ENCODE measurements at regions not wholly inside any gene's neighbourhood (a gene's known extent, or its start where the extent isn't known, plus 50 kb on each side); places are given as distances from the start of the nearest gene placed in this dataset.

DNA sequence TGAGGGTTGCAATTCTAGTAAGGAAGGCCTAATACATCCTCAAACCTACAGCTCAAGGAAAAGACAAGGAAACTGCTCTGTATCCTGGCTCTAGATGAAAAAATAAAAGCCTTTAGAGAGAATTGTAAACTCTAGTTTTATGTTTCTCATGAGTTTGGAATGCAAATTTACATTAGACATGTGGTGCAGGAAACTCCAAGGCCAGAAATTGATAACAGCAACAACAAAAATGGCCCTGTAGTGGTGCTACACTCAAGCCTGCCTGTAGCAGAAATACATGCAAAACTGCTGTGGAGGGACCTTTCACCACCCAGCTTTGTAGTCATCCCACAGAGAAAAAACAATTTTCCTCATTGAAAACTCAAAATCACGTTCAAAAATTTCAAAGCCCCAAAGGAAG lies 546.7 kb upstream of the LRRN3 start:
- no peak for ATAC-seq
- TF ChIP-seq ZNF565 (CRISPR knock-in tag; conservative IDR thresholded peaks at IDR 0.05; ENCODE audit: low read depth) (no peak), BACH2 (CRISPR knock-in tag; IDR thresholded peaks at IDR 0.05; ENCODE audit: borderline replicate concordance) (no peak), ARNTL (CRISPR knock-in tag; IDR thresholded peaks at IDR 0.05; ENCODE audit: borderline replicate concordance, low read depth) (no peak), ZNF70 (CRISPR knock-in tag; IDR thresholded peaks at IDR 0.05) (no peak), CSDC2 (CRISPR knock-in tag; IDR thresholded peaks at IDR 0.05) (no peak), TOX (CRISPR knock-in tag; IDR thresholded peaks at IDR 0.05; ENCODE audit: borderline replicate concordance) (no peak), ESRRG (CRISPR knock-in tag; IDR thresholded peaks at IDR 0.05) (no peak), ZFP3 (CRISPR knock-in tag; IDR thresholded peaks at IDR 0.05) (no peak), ISL1 (CRISPR knock-in tag; IDR thresholded peaks at IDR 0.05) (no peak), TCF4 (CRISPR knock-in tag; IDR thresholded peaks at IDR 0.05; ENCODE audit: borderline replicate concordance) (no peak), PPARA (CRISPR knock-in tag; IDR thresholded peaks at IDR 0.05; ENCODE audit: borderline replicate concordance) (no peak), ZFP30 (CRISPR knock-in tag; IDR thresholded peaks at IDR 0.05) (no peak), OSR1 (CRISPR knock-in tag; IDR thresholded peaks at IDR 0.05) (no peak)
- TF ChIP-seq, protein P1, sequence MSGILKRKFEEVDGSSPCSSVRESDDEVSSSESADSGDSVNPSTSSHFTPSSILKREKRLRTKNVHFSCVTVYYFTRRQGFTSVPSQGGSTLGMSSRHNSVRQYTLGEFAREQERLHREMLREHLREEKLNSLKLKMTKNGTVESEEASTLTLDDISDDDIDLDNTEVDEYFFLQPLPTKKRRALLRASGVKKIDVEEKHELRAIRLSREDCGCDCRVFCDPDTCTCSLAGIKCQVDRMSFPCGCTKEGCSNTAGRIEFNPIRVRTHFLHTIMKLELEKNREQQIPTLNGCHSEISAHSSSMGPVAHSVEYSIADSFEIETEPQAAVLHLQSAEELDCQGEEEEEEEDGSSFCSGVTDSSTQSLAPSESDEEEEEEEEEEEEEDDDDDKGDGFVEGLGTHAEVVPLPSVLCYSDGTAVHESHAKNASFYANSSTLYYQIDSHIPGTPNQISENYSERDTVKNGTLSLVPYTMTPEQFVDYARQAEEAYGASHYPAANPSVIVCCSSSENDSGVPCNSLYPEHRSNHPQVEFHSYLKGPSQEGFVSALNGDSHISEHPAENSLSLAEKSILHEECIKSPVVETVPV (CRISPR knock-in tag; IDR thresholded peaks at IDR 0.05): no peak
- TF ChIP-seq, protein P2, sequence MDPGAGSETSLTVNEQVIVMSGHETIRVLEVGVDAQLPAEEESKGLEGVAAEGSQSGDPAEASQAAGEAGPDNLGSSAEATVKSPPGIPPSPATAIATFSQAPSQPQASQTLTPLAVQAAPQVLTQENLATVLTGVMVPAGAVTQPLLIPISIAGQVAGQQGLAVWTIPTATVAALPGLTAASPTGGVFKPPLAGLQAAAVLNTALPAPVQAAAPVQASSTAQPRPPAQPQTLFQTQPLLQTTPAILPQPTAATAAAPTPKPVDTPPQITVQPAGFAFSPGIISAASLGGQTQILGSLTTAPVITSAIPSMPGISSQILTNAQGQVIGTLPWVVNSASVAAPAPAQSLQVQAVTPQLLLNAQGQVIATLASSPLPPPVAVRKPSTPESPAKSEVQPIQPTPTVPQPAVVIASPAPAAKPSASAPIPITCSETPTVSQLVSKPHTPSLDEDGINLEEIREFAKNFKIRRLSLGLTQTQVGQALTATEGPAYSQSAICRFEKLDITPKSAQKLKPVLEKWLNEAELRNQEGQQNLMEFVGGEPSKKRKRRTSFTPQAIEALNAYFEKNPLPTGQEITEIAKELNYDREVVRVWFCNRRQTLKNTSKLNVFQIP (CRISPR knock-in tag; IDR thresholded peaks at IDR 0.05; ENCODE audit: borderline replicate concordance, low read depth): no peak
- TF ChIP-seq, protein P3, sequence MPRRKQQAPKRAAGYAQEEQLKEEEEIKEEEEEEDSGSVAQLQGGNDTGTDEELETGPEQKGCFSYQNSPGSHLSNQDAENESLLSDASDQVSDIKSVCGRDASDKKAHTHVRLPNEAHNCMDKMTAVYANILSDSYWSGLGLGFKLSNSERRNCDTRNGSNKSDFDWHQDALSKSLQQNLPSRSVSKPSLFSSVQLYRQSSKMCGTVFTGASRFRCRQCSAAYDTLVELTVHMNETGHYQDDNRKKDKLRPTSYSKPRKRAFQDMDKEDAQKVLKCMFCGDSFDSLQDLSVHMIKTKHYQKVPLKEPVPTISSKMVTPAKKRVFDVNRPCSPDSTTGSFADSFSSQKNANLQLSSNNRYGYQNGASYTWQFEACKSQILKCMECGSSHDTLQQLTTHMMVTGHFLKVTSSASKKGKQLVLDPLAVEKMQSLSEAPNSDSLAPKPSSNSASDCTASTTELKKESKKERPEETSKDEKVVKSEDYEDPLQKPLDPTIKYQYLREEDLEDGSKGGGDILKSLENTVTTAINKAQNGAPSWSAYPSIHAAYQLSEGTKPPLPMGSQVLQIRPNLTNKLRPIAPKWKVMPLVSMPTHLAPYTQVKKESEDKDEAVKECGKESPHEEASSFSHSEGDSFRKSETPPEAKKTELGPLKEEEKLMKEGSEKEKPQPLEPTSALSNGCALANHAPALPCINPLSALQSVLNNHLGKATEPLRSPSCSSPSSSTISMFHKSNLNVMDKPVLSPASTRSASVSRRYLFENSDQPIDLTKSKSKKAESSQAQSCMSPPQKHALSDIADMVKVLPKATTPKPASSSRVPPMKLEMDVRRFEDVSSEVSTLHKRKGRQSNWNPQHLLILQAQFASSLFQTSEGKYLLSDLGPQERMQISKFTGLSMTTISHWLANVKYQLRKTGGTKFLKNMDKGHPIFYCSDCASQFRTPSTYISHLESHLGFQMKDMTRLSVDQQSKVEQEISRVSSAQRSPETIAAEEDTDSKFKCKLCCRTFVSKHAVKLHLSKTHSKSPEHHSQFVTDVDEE (CRISPR knock-in tag; IDR thresholded peaks at IDR 0.05): no peak
- TF ChIP-seq, protein P4, sequence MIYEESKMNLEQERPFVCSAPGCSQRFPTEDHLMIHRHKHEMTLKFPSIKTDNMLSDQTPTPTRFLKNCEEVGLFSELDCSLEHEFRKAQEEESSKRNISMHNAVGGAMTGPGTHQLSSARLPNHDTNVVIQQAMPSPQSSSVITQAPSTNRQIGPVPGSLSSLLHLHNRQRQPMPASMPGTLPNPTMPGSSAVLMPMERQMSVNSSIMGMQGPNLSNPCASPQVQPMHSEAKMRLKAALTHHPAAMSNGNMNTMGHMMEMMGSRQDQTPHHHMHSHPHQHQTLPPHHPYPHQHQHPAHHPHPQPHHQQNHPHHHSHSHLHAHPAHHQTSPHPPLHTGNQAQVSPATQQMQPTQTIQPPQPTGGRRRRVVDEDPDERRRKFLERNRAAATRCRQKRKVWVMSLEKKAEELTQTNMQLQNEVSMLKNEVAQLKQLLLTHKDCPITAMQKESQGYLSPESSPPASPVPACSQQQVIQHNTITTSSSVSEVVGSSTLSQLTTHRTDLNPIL (CRISPR knock-in tag; IDR thresholded peaks at IDR 0.05; ENCODE audit: low read depth): no peak

DNA sequence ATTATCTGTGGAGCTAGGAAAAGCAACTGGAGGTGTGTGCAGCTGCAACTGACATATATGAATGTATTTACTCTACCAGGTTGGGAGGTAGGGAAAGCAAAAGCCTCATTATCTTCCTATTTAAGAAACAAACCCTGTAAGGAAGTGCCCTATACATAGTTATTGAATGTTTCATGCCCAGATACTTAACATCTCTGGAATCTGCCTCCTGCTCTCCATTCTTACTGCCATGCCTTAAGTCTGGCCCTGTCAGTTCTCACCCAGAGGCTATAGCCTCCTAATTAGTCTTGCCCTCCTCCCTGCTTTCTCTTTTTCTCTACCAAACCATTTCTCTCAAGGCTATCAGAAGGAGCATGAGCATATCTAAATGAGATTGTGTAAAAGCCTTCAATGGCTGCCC lies 542.6 kb upstream of the LRRN3 start:
- no peak for ATAC-seq
- TF ChIP-seq TCF4 (CRISPR knock-in tag; IDR thresholded peaks at IDR 0.05; ENCODE audit: borderline replicate concordance) (no peak), ZNF8 (CRISPR knock-in tag; IDR thresholded peaks at IDR 0.05) (no peak), TOX (CRISPR knock-in tag; IDR thresholded peaks at IDR 0.05; ENCODE audit: borderline replicate concordance) (no peak), OSR1 (CRISPR knock-in tag; IDR thresholded peaks at IDR 0.05) (no peak), SNAI2 (CRISPR knock-in tag; IDR thresholded peaks at IDR 0.05) (no peak)
- TF ChIP-seq, protein P2 (CRISPR knock-in tag; IDR thresholded peaks at IDR 0.05; ENCODE audit: borderline replicate concordance, low read depth): no peak

DNA sequence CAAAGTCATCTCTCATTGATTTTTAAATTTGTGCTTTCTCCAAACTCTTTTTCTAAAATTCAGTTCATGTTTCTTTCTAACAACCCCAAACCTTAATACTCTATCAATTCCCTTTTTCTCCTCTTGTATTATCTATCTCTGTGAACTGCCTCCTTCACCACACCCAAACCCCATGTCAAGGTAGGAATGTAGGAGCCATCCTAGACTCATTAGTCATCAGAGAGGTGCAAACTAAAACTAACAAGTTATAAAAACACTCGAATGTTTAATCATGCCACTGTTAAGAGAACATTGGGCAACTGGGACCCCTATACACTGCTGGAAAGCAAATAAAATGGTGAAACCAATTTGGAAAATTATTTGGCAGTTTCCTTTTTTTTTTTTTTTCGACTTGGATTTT lies 533.8 kb upstream of the LRRN3 start:
- ATAC-seq: no peak
- TF ChIP-seq, protein P1 (CRISPR knock-in tag; IDR thresholded peaks at IDR 0.05): no peak
- TF ChIP-seq ZNF8 (CRISPR knock-in tag; IDR thresholded peaks at IDR 0.05) (no peak), ESRRG (CRISPR knock-in tag; IDR thresholded peaks at IDR 0.05) (no peak), ISL1 (CRISPR knock-in tag; IDR thresholded peaks at IDR 0.05) (no peak), BACH2 (CRISPR knock-in tag; IDR thresholded peaks at IDR 0.05; ENCODE audit: borderline replicate concordance) (no peak), ZNF70 (CRISPR knock-in tag; IDR thresholded peaks at IDR 0.05) (no peak), ZFP30 (CRISPR knock-in tag; IDR thresholded peaks at IDR 0.05) (no peak), ZC3H10 (CRISPR knock-in tag; IDR thresholded peaks at IDR 0.05) (no peak), TOX (CRISPR knock-in tag; IDR thresholded peaks at IDR 0.05; ENCODE audit: borderline replicate concordance) (no peak), GLIS3 (CRISPR knock-in tag; IDR thresholded peaks at IDR 0.05) (no peak), SNAI2 (CRISPR knock-in tag; IDR thresholded peaks at IDR 0.05) (no peak), ZFP3 (CRISPR knock-in tag; IDR thresholded peaks at IDR 0.05) (no peak)
- TF ChIP-seq, protein P5, sequence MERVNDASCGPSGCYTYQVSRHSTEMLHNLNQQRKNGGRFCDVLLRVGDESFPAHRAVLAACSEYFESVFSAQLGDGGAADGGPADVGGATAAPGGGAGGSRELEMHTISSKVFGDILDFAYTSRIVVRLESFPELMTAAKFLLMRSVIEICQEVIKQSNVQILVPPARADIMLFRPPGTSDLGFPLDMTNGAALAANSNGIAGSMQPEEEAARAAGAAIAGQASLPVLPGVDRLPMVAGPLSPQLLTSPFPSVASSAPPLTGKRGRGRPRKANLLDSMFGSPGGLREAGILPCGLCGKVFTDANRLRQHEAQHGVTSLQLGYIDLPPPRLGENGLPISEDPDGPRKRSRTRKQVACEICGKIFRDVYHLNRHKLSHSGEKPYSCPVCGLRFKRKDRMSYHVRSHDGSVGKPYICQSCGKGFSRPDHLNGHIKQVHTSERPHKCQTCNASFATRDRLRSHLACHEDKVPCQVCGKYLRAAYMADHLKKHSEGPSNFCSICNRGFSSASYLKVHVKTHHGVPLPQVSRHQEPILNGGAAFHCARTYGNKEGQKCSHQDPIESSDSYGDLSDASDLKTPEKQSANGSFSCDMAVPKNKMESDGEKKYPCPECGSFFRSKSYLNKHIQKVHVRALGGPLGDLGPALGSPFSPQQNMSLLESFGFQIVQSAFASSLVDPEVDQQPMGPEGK (CRISPR knock-in tag; IDR thresholded peaks at IDR 0.05; ENCODE audit: borderline replicate concordance): no peak

Data from SK-N-SH treated with all-trans-retinoic acid at 6 μM for 48 hours (cell line).